ENCODE measurements at regions not wholly inside any gene's neighbourhood (a gene's known extent, or its start where the extent isn't known, plus 50 kb on each side); places are given as distances from the start of the nearest gene placed in this dataset.

DNA sequence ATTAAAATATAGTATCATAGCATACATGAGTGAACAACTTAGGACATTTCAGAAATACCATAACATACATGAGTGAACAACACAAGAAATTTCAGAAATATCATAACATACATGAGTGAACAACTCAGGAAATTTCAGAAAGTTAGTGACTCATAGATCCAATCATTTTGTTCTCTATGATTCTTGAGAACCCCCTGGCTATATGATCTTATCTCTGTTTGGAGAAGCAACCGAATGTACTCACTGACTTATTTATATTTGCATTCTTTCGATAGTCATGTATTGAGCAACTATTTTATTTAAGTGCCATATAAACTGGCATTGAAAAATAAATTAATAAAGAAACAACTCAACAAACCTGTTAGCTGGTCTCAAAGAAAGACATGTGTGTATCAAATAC, 251.1 kb downstream of the EFNB2 start:
- H3K9me3 ChIP-seq (ENCODE audit: control insufficient read depth in 2 of 3, low read length in 3 of 3): no peaks in the 10 kb centered on the region
- no peaks in the 10 kb centered on the region for H3K36me3 ChIP-seq (ENCODE audit: control insufficient read depth in 2 of 3, insufficient read depth in 3 of 3, low read length in 3 of 3)
- POLR2A ChIA-PET: no interaction called here
- Mint-ChIP-seq H3K9me3 (peaks cover 0 to 3% (median 0%) of the 10 kb centered on the region in 11 donors), H3K27ac (no peak overlapping the region), H3K4me1 (no peaks in the 10 kb centered on the region), H3K36me3 (no peaks in the 10 kb centered on the region), H3K27me3 (peaks cover 0 to 10% (median 6%) of the 10 kb centered on the region in 5 donors), H3K4me3 (no peak overlapping the region)
- H3K27ac ChIP-seq (ENCODE audit: low read depth, low read length): no peak overlapping the region
- intact Hi-C loops (cut with micrococcal nuclease): no loop called here
- no peak for ATAC-seq
- CTCF ChIA-PET: no interaction called here
- H3K4me3 ChIP-seq (ENCODE audit: low read length): no peak overlapping the region
- H3K4me1 ChIP-seq (ENCODE audit: control insufficient read depth in 2 of 2, insufficient read depth in 2 of 2, low read length in 2 of 2): no peaks in the 10 kb centered on the region
- no peak for DNase-seq
- no peaks in the 10 kb centered on the region for H3K27me3 ChIP-seq (ENCODE audit: control insufficient read depth in 2 of 2, insufficient read depth in 2 of 2, low read length in 2 of 2)

DNA sequence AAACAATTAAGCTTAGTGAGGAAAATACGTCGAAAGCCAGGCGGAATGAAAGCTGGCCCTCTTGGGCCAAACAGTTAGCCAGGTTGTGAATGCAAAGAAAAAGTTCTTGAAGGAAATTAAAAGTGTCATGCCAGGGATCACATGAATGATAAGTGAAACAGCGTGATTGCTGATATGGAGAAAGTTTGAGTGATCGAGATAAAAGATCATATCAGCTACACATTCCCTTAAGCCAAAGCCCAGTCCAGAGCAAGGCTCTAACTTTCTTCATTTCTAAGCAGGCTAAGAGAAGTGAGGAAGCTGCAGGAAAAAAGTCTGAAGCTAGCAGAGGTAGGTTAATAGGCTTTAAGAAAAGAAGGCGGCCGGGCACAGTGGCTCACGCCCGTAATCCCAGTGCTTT, 254.0 kb downstream of the EFNB2 start:
- no peak overlapping the region for H3K27ac Mint-ChIP-seq
- no peaks in the 10 kb centered on the region for H3K4me1 Mint-ChIP-seq
- peaks cover 0 to 3% (median 0%) of the 10 kb centered on the region in 11 donors for H3K9me3 Mint-ChIP-seq
- Histone ChIP-seq H3K27ac (ENCODE audit: low read depth, low read length) (no peak overlapping the region), H3K4me1 (ENCODE audit: control insufficient read depth in 2 of 2, insufficient read depth in 2 of 2, low read length in 2 of 2) (no peaks in the 10 kb centered on the region), H3K36me3 (ENCODE audit: control insufficient read depth in 2 of 3, insufficient read depth in 3 of 3, low read length in 3 of 3) (no peaks in the 10 kb centered on the region), H3K27me3 (ENCODE audit: control insufficient read depth in 2 of 2, insufficient read depth in 2 of 2, low read length in 2 of 2) (no peaks in the 10 kb centered on the region), H3K9me3 (ENCODE audit: control insufficient read depth in 2 of 3, low read length in 3 of 3) (no peaks in the 10 kb centered on the region), H3K4me3 (ENCODE audit: low read length) (no peak overlapping the region)
- DNase-seq (no peak), ATAC-seq (no peak)
- peaks cover 0 to 6% (median 4%) of the 10 kb centered on the region in 5 donors for H3K27me3 Mint-ChIP-seq
- POLR2A ChIA-PET: no interaction called here
- intact Hi-C loops (cut with micrococcal nuclease): no loop called here
- no peaks in the 10 kb centered on the region for H3K36me3 Mint-ChIP-seq
- CTCF ChIA-PET: no interaction called here
- H3K4me3 Mint-ChIP-seq: no peak overlapping the region

DNA sequence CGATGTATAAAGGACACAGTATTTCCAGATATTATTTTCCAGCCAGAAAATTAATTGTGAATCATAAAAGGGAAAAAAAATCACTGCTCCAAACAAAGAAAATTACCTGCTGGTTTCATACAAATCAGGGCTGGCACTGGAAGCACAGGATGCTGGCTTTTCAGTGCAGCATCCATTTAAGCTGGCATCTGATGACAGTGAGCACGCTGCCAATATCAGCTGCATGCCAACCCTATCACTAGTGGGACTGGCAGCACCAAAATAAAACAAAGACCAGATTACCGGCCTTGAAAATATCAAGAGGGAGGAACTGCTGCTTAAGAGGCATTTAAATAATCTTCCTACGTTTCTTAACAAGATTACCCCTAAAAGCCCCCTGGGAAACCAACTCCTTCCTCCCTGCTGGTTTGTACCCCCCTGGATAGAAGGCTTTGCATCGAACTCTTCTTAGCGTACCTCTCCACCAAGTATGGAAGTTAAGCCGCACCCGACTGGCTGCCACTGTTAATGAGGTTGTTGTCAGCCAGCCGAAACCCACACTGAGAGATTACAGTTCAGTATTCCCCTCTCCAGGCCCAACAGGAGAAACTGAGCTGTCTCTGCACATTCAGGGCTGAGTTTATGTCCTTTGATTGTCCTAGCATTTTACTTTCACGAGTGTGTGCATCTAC, 257.8 kb downstream of the EFNB2 start:
- Histone ChIP-seq H3K4me1 (ENCODE audit: control insufficient read depth in 2 of 2, insufficient read depth in 2 of 2, low read length in 2 of 2) (no peaks in the 10 kb centered on the region), H3K4me3 (ENCODE audit: low read length) (no peak overlapping the region), H3K27me3 (ENCODE audit: control insufficient read depth in 2 of 2, insufficient read depth in 2 of 2, low read length in 2 of 2) (no peaks in the 10 kb centered on the region), H3K9me3 (ENCODE audit: control insufficient read depth in 2 of 3, low read length in 3 of 3) (no peaks in the 10 kb centered on the region), H3K36me3 (ENCODE audit: control insufficient read depth in 2 of 3, insufficient read depth in 3 of 3, low read length in 3 of 3) (no peaks in the 10 kb centered on the region), H3K27ac (ENCODE audit: low read depth, low read length) (no peak overlapping the region)
- Mint-ChIP-seq H3K4me3 (no peak overlapping the region), H3K9me3 (peaks cover 0 to 1% (median 0%) of the 10 kb centered on the region in 11 donors), H3K27ac (no peak overlapping the region), H3K36me3 (no peaks in the 10 kb centered on the region), H3K4me1 (no peaks in the 10 kb centered on the region), H3K27me3 (peaks cover 0 to 4% (median 0%) of the 10 kb centered on the region in 5 donors)
- POLR2A ChIA-PET: no interaction called here
- intact Hi-C loops (cut with micrococcal nuclease): no loop called here
- DNase-seq (no peak), ATAC-seq (no peak)
- CTCF ChIA-PET: no interaction called here

DNA sequence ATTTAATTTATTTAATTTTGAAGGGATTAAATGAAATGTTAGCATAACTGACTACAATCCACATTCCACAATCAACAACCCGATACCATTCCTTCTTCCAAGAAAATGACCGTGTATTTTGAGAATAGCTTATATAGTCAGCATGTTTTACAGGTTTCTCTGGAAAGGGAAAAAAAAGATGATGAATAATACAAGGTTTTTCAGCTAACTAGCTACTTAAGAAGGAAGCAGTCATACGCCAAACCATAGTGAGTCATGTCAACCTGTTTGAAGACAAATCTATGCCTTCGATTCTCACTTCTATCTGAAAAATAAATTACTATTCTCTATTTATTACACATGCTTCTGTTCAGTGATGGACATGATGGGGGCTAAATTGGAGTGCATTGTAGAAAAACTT, 258.6 kb downstream of the EFNB2 start:
- Mint-ChIP-seq H3K36me3 (no peaks in the 10 kb centered on the region), H3K4me1 (no peaks in the 10 kb centered on the region), H3K4me3 (no peak overlapping the region), H3K27me3 (peaks cover 0 to 4% (median 0%) of the 10 kb centered on the region in 5 donors), H3K9me3 (peaks cover 0 to 1% (median 0%) of the 10 kb centered on the region in 11 donors), H3K27ac (no peak overlapping the region)
- no peaks in the 10 kb centered on the region for H3K27me3 ChIP-seq (ENCODE audit: control insufficient read depth in 2 of 2, insufficient read depth in 2 of 2, low read length in 2 of 2)
- H3K4me1 ChIP-seq (ENCODE audit: control insufficient read depth in 2 of 2, insufficient read depth in 2 of 2, low read length in 2 of 2): no peaks in the 10 kb centered on the region
- no peak overlapping the region for H3K4me3 ChIP-seq (ENCODE audit: low read length)
- intact Hi-C loops (cut with micrococcal nuclease): no loop called here
- POLR2A ChIA-PET: interaction anchor here (0.6 kb wide), 1 partner anchor 25 kb away, joined by 6 read pairs; no protein-coding TSS in a partner anchor
- ATAC-seq (no peak), DNase-seq (no peak)
- no peaks in the 10 kb centered on the region for H3K9me3 ChIP-seq (ENCODE audit: control insufficient read depth in 2 of 3, low read length in 3 of 3)
- H3K36me3 ChIP-seq (ENCODE audit: control insufficient read depth in 2 of 3, insufficient read depth in 3 of 3, low read length in 3 of 3): no peaks in the 10 kb centered on the region
- CTCF ChIA-PET: no interaction called here
- H3K27ac ChIP-seq (ENCODE audit: low read depth, low read length): no peak overlapping the region

DNA sequence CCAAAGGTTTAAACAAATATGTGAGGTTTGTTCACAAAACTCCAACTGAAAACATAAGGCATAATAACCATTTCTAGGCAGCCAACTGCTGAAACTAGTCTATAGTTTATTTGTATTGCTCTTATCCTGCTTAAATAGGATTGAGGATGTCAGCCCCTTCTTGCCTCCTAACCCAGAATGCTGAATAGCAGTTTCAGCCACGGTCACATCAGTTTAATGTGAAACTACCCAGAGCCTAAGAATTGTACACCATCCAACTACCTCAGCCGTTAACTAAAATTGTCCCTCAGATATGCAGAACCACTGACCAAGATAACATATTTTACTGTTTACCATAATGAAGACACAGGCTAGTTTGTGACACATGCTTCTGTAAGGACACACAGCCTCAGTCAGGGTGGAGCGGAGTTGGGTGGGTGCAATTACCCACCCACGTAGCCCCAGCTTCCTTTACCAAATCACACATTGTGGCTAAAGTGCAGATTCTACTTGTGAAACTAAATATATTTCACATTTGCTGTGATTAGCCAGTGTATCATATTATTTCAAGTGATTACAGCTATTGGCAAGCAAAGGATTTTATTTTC, 259.9 kb downstream of the EFNB2 start:
- Mint-ChIP-seq H3K27ac (no peak overlapping the region), H3K4me3 (no peak overlapping the region), H3K36me3 (no peaks in the 10 kb centered on the region), H3K9me3 (peaks cover 0 to 1% (median 0%) of the 10 kb centered on the region in 11 donors), H3K27me3 (no peaks in the 10 kb centered on the region), H3K4me1 (no peaks in the 10 kb centered on the region)
- Histone ChIP-seq H3K4me3 (ENCODE audit: low read length) (no peak overlapping the region), H3K9me3 (ENCODE audit: control insufficient read depth in 2 of 3, low read length in 3 of 3) (no peaks in the 10 kb centered on the region), H3K27me3 (ENCODE audit: control insufficient read depth in 2 of 2, insufficient read depth in 2 of 2, low read length in 2 of 2) (no peaks in the 10 kb centered on the region), H3K4me1 (ENCODE audit: control insufficient read depth in 2 of 2, insufficient read depth in 2 of 2, low read length in 2 of 2) (no peaks in the 10 kb centered on the region), H3K27ac (ENCODE audit: low read depth, low read length) (no peak overlapping the region), H3K36me3 (ENCODE audit: control insufficient read depth in 2 of 3, insufficient read depth in 3 of 3, low read length in 3 of 3) (no peaks in the 10 kb centered on the region)
- POLR2A ChIA-PET: no interaction called here
- no peak for ATAC-seq
- intact Hi-C loops (cut with micrococcal nuclease): no loop called here
- CTCF ChIA-PET: no interaction called here
- no peak for DNase-seq

DNA sequence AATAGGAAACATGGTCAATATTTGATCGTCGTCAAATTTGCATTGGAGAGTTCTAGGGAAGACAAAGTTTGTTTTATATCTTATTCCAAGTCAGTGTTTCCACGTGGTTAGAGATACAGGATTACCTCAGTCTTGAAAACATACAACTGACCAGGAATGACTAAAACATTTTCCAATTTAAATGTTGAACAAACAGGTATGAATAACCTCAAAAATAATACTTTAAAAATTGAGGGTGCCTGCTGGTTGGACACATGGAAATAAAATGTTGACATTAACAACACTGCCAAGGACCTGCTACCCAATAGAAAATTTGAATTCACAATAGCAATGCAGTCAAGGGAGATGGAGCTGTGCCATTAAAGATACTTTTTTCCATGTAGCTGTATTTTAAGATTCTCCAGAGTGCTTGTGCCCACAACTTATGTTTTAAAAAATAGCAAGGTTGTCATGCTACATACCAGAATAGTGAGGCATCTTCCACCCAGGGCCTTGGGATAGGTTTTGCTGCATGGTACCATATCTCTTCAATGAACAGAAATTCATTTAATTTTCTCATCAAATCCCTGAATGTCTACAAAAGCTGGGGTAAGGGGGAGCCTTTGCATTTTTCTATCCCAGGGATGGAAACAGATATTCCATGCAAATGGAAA, 260.8 kb downstream of the EFNB2 start:
- H3K4me1 Mint-ChIP-seq: no peaks in the 10 kb centered on the region
- DNase-seq (no peak), ATAC-seq (no peak)
- no peaks in the 10 kb centered on the region for H3K9me3 ChIP-seq (ENCODE audit: control insufficient read depth in 2 of 3, low read length in 3 of 3)
- intact Hi-C loops (cut with micrococcal nuclease): no loop called here
- ChIA-PET CTCF (no interaction called here), POLR2A (no interaction called here)
- H3K27me3 Mint-ChIP-seq: no peaks in the 10 kb centered on the region
- H3K9me3 Mint-ChIP-seq: peaks cover 0 to 1% (median 0%) of the 10 kb centered on the region in 11 donors
- no peaks in the 10 kb centered on the region for H3K4me1 ChIP-seq (ENCODE audit: control insufficient read depth in 2 of 2, insufficient read depth in 2 of 2, low read length in 2 of 2)
- no peak overlapping the region for H3K4me3 Mint-ChIP-seq
- H3K36me3 ChIP-seq (ENCODE audit: control insufficient read depth in 2 of 3, insufficient read depth in 3 of 3, low read length in 3 of 3): no peaks in the 10 kb centered on the region
- H3K27ac ChIP-seq (ENCODE audit: low read depth, low read length): no peak overlapping the region
- no peaks in the 10 kb centered on the region for H3K36me3 Mint-ChIP-seq
- H3K27me3 ChIP-seq (ENCODE audit: control insufficient read depth in 2 of 2, insufficient read depth in 2 of 2, low read length in 2 of 2): no peaks in the 10 kb centered on the region
- no peak overlapping the region for H3K27ac Mint-ChIP-seq
- H3K4me3 ChIP-seq (ENCODE audit: low read length): no peak overlapping the region

DNA sequence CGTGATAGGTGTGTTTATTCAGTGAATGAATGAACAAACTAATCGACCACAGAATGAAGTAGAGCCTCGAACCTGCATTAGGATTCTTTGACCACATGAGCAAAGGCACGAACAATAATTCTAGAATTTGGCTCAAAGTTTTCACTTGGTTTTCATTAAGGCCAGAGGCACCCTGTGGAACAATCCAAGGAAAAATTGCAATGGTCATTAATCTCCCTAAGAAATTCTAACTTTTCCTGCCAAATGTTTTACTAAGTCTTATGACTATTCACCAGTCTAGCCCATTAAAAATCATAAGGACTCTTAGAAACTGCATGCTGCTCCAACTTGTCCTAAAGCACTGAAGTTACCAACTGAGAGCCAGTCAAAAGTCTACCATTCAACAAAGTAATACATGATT, 271.7 kb downstream of the EFNB2 start:
- ATAC-seq: no peak
- Mint-ChIP-seq H3K27me3 (no peaks in the 10 kb centered on the region), H3K9me3 (peaks cover 0 to 9% (median 3%) of the 10 kb centered on the region in 11 donors), H3K4me3 (no peak overlapping the region), H3K36me3 (no peaks in the 10 kb centered on the region), H3K27ac (no peak overlapping the region), H3K4me1 (no peaks in the 10 kb centered on the region)
- no peak overlapping the region for H3K27ac ChIP-seq (ENCODE audit: low read depth, low read length)
- H3K36me3 ChIP-seq (ENCODE audit: control insufficient read depth in 2 of 3, insufficient read depth in 3 of 3, low read length in 3 of 3): no peaks in the 10 kb centered on the region
- intact Hi-C loops (cut with micrococcal nuclease): no loop called here
- no peaks in the 10 kb centered on the region for H3K9me3 ChIP-seq (ENCODE audit: control insufficient read depth in 2 of 3, low read length in 3 of 3)
- DNase-seq: no peak
- POLR2A ChIA-PET: no interaction called here
- CTCF ChIA-PET: no interaction called here
- no peak overlapping the region for H3K4me3 ChIP-seq (ENCODE audit: low read length)
- H3K4me1 ChIP-seq (ENCODE audit: control insufficient read depth in 2 of 2, insufficient read depth in 2 of 2, low read length in 2 of 2): no peaks in the 10 kb centered on the region
- H3K27me3 ChIP-seq (ENCODE audit: control insufficient read depth in 2 of 2, insufficient read depth in 2 of 2, low read length in 2 of 2): no peaks in the 10 kb centered on the region
